Kidney glomerular epithelial cell (primary cell): ENCODE measurements at regions not wholly inside any gene's neighbourhood (a gene's known extent, or its start where the extent isn't known, plus 50 kb on each side); places are given as distances from the start of the nearest gene placed in this dataset.

ENCODE experiments used
- DNase-seq: peaks from one replicate; lab custom pipeline; 2025; lab: John Stamatoyannopoulos, UW

DNA sequence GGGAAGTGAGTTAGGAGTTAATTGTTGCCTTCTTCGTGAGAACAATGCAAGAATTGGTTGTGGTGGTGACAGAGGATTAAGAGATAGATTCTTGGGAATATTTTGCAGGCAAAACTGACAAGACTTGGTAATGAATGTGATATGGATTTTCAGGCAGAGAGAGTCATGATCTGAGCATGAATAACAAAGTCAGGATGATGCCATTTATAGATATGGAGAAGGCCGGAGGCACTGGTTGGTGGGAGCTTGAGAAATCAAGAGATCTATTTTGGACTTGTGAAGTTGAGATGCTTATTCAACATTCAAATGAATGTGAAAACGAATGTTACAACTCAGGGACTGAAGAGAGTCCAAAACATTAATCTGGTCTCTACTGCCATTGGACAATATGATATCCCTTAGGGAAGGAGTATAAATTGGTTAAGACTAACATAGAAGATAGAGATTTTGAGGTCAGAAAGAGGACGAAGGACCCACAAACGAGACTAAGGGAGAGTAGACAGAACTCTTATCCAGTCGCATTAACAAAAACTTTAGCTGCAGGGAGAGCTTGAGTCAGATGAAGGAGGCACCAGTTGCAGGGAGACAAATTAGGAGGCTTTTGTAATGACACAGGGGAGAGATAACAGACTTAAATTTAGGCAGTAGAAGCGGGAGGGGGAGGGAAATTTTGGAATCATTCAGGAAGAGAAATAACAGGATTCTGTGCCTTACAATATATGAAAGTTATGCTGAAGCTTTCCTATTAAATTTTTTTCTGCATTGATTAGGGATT is 1090.6 kb downstream of the GALC start:
- no peak for DNase-seq

DNA sequence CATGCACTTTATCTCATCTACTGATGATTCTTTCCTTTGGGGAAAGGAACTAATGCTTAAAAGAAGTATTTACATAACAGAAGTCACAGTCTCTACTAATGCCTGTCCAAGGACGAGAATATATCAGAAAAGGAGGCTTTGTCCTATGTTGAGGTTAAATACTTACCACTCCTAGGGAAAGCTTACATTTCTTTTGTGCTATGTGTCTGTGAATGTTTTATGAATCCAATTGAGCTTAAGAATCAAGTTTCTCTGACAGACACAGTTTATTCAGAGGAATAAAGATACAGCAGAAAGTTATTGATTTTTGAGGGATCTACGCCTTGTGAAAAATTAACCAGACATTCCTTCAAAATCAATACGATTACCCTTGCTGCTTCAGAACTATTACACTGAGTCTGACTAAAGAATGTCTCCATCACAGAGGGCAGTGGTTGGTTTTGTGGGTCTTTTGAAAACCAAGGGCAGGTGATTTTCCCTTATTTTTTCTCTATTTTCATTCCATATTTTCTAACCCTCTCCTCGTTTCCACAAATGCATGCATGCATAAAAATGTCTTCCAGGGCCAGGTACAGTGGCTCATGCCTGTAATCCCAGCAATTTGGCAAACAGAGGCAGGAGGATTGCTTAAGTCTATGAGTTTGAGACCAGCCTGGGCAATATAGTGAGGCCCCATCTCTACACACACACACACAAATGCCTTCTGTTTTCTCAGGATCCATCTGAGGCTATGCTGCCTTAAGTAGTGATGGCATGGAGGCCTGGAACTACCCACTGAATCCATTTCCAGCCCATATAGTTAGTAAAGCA is 1095.1 kb downstream of the GALC start:
- DNase-seq, result no peak

DNA sequence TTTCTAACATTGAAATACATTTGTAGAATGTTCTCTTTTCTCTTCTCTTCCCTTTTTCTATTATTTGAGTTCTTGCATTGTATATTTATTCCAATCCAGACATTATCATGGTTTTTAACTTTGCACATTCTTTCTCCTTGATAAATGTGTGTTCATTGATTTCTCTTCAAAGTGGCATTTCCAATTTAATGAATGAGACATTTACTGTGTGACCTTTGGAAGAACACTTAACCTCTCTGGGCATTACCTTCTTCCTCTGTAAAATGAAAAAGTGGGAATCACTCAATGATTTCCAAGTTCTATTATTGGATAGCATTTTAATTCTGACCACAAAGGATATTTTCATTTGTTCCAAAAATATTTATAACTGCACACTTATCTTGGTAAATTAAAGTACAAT is 1095.8 kb downstream of the GALC start:
- no peak for DNase-seq

GRCh38 chr14:86896701-86897100 is 1096.3 kb downstream of the GALC start:
- no peak for DNase-seq

GRCh38 chr14:86892152-86892956 is 1100.6 kb downstream of the GALC start:
- no peak for DNase-seq

GRCh38 chr14:86885280-86885679 is 1107.7 kb downstream of the GALC start:
- DNase-seq, result no peak

- no peak for DNase-seq
Measured at GRCh38 chr14:86884498-86884897, 1108.5 kb downstream of the GALC start.

- no peak for DNase-seq
Measured at GRCh38 chr14:86882818-86883217, 1110.2 kb downstream of the GALC start.

- no peak for DNase-seq
Measured at GRCh38 chr14:86865934-86866333, 1127.0 kb downstream of the GALC start.

GRCh38 chr14:86858591-86858990 is 1134.4 kb downstream of the GALC start:
- DNase-seq, result peak; percentile 62

- DNase-seq, result peak; percentile 81
Measured at GRCh38 chr14:86858031-86858430, 1135.0 kb downstream of the GALC start.

DNA sequence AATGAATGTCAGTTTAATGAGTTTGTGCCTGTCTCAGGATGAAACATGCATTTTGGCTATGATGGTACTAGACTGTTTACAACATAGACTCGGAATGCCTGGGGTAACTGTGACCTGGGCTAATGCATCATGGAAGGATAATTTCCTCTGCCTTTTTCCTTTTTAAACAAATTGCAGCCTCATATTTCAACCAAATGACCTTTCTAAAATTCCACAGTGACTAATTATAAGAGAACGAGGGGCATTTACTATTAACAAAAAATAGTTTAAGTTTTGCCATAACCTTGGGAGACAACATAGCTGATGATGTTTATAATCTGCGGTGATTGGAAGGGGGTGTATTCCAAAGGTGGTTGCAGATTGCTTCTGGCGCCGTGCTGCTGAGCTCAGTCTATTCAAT is 1140.5 kb downstream of the GALC start:
- no peak for DNase-seq

GRCh38 chr14:86847140-86847539 is 1145.8 kb downstream of the GALC start:
- DNase-seq, result no peak

DNA sequence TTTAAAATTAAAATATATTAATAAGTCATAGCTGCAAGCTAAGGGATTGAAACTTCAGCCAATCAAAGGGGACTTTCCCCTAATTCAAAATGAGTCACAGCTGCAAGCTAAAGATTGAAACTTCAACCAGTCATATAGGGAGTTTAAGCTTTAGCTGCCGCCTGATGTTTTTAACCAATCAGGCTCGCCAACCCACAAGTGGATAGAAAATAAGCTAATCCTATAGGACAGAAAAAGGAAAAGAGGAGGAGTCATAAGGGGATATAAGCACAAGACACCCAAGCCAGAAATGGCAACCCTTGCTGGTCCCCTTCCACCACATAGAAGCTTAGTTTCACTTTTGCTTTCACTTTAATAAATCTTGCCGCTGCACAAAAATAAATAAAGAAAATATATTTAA is 1154.6 kb downstream of the GALC start:
- DNase-seq, result no peak

GRCh38 chr14:86826661-86827060 is 1166.3 kb downstream of the GALC start:
- no peak for DNase-seq

DNA sequence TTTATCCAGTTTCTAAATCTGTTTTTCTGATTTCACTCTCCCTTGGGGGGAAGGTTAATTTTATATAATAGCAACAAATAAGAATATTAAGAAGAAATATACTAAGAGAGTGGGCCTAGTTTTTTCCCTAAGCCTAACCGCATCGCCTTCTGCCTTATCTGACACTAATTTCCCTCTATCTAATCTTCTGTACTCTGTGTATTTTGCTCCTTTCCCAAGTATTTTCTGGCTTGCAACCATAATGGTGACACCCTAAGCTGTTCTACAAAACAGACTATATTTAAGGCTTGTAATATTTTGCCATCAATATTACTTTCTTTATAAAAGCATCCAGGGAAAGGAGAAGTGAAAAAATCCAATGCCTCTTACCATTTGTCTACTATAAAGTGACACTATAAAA is 1168.8 kb downstream of the GALC start:
- DNase-seq, result no peak

- DNase-seq, result no peak
Measured at GRCh38 chr14:86823581-86823980, 1169.4 kb downstream of the GALC start.

- no peak for DNase-seq
Measured at GRCh38 chr14:86815341-86815740, 1177.6 kb downstream of the GALC start.

GRCh38 chr14:86802726-86803125 is 1190.3 kb downstream of the GALC start:
- DNase-seq, result no peak

DNA sequence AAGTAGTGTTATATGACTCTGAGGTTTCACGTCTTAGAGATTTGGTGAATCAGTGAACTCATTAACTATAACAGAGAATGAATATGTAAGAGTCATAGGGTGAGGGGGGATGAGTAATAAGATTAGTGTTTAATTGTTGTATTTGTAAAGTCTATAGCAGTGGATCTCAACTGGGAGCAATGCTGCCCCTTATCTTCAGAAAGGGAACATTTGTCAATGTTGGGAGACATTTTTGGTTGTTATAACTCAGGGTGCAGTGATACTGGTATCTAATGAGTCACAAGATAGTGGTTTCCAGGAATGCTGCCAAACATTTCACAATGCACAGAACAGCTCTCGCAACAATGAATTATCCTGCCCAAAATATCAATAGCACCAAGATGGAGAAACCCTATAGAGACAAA is 1193.7 kb downstream of the GALC start:
- DNase-seq, result peak; percentile 97

DNA sequence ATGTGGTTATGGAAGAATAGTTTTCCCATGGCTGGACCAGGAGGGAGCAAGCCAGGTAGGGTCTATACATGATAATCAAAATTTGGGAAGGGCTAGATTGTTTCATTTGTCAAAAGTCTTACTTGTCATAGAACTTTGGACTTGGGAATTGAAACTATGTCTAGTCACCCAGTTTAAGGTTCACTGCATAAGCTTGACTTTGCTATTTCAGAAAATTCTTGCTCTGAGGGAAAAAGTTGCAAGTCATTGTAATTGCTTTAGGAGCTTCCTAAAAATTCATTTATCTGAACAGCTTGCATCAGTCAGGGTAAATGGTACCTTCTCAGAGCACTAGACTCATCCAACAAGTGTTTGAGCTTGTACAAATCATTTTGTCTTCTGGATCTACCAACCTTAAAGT is 1194.7 kb downstream of the GALC start:
- DNase-seq, result peak; percentile 18

DNA sequence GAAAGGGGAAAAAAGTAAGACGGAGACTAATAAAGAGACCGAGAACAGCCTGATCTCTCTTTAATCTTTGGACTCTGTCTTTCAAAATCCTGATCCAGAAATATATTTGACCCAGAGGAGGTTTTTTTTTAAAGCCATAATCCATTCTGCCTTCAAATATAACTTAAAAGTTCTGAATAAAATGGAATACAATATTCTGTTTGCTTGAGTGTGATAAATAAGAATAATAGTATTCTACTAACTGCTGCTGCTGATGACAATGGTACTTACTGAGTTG is 1196.0 kb downstream of the GALC start:
- DNase-seq, result no peak
